ENCODE measurements at regions not wholly inside any gene's neighbourhood (a gene's known extent, or its start where the extent isn't known, plus 50 kb on each side); places are given as distances from the start of the nearest gene placed in this dataset.

GRCh38 chr2:180559771-180560170, 420.6 kb upstream of the UBE2E3 start:
- intact Hi-C loops (cut with DNase I), result no loop called here
- DNase-seq, result no peak
- H3K4me1 ChIP-seq, result peaks cover 5% of the 10 kb centered on the region
- H3K36me3 ChIP-seq, result no peaks in the 10 kb centered on the region
- no peak overlapping the region for H3K4me3 ChIP-seq
- ATAC-seq, result peak; percentile 36
- TF ChIP-seq CTCF (IDR thresholded peaks at IDR 0.05), result no peak
- H3K27ac ChIP-seq, result no peak overlapping the region
- no peaks in the 10 kb centered on the region for H3K27me3 ChIP-seq
- no peaks in the 10 kb centered on the region for H3K9me3 ChIP-seq

- ATAC-seq, result no peak
- intact Hi-C loops (cut with DNase I), result no loop called here
- no peaks in the 10 kb centered on the region for H3K27me3 ChIP-seq
Measured at GRCh38 chr2:180559038-180559437, 421.4 kb upstream of the UBE2E3 start.

GRCh38 chr2:180555391-180555965, 424.9 kb upstream of the UBE2E3 start:
- intact Hi-C loops (cut with DNase I), result no loop called here
- Histone ChIP-seq H3K27me3 (no peaks in the 10 kb centered on the region), H3K27ac (no peak overlapping the region), H3K9me3 (no peaks in the 10 kb centered on the region), H3K4me1 (peaks cover 5% of the 10 kb centered on the region), H3K36me3 (no peaks in the 10 kb centered on the region), H3K4me3 (no peak overlapping the region)
- DNase-seq (no peak), ATAC-seq (no peak)
- no peak for TF ChIP-seq CTCF (IDR thresholded peaks at IDR 0.05)

More at GRCh38 chr2:180559038-180559437, 421.4 kb upstream of the UBE2E3 start:
- TF ChIP-seq CTCF (IDR thresholded peaks at IDR 0.05), result no peak
- DNase-seq, result no peak
- Histone ChIP-seq H3K27ac (no peak overlapping the region), H3K4me3 (no peak overlapping the region), H3K4me1 (peaks cover 5% of the 10 kb centered on the region), H3K36me3 (no peaks in the 10 kb centered on the region), H3K9me3 (no peaks in the 10 kb centered on the region)

- intact Hi-C loops (cut with DNase I), result no loop called here
- no peak overlapping the region for H3K27ac ChIP-seq
Measured at GRCh38 chr2:180554330-180554729, 426.1 kb upstream of the UBE2E3 start.

GRCh38 chr2:180553094-180553715, 427.2 kb upstream of the UBE2E3 start:
- Histone ChIP-seq H3K27ac (no peak overlapping the region), H3K9me3 (no peaks in the 10 kb centered on the region), H3K4me3 (no peak overlapping the region), H3K36me3 (no peaks in the 10 kb centered on the region), H3K27me3 (no peaks in the 10 kb centered on the region), H3K4me1 (no peaks in the 10 kb centered on the region)
- intact Hi-C loops (cut with DNase I), result no loop called here
- no peak for TF ChIP-seq CTCF (IDR thresholded peaks at IDR 0.05)
- no peak for DNase-seq
- no peak for ATAC-seq

More at GRCh38 chr2:180554330-180554729, 426.1 kb upstream of the UBE2E3 start:
- Histone ChIP-seq H3K9me3 (no peaks in the 10 kb centered on the region), H3K36me3 (no peaks in the 10 kb centered on the region), H3K4me1 (peaks cover 1% of the 10 kb centered on the region), H3K27me3 (no peaks in the 10 kb centered on the region), H3K4me3 (no peak overlapping the region)
- DNase-seq (no peak), ATAC-seq (no peak)
- TF ChIP-seq CTCF (IDR thresholded peaks at IDR 0.05), result no peak
